ENCODE measurements at regions not wholly inside any gene's neighbourhood (a gene's known extent, or its start where the extent isn't known, plus 50 kb on each side); places are given as distances from the start of the nearest gene placed in this dataset.

GRCh38 chr3:193114431-193115340 lies 126.3 kb upstream of the PLAAT1 start:
- Histone ChIP-seq H3K9me3 (ENCODE audit: low read length) (no peaks in the 10 kb centered on the region), H3K36me3 (ENCODE audit: insufficient read depth, low read length) (no peaks in the 10 kb centered on the region), H3K27ac (ENCODE audit: low read depth, low read length) (no peak overlapping the region), H3K4me3 (ENCODE audit: low read length) (no peak overlapping the region), H3K27me3 (ENCODE audit: insufficient read depth, low read length, poor library complexity, severe bottlenecking) (no peaks in the 10 kb centered on the region), H3K4me1 (ENCODE audit: insufficient read depth, low read length) (no peaks in the 10 kb centered on the region)
- Mint-ChIP-seq H3K36me3 (no peaks in the 10 kb centered on the region), H3K27me3 (peaks cover 0 to 1% of the 10 kb centered on the region in 2 donors), H3K27ac (no peak overlapping the region), H3K4me1 (no peaks in the 10 kb centered on the region), H3K4me3 (no peak overlapping the region), H3K9me3 (peaks cover 0 to 4% (median 0%) of the 10 kb centered on the region in 5 donors)
- CTCF ChIA-PET = no interaction called here
- POLR2A ChIA-PET = no interaction called here
- DNase-seq = no peak

DNA sequence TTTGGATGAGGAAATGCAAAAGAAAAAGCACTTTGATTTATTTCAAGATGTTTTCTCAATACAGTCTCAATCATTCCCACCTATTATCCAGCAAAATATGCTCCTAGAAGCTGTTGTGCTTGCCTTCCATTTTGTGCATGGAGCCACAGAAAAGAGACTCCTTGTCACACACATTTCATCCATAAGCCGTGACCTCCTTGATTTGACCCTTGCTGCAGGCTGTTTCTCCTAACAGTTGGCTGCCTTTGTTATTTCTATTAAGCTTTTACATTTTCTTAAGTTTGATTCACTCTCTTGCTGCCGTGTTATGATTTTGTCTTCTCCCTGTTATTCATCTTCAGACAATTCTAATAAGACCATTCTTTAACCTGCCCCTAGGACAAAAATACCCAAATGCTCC lies 124.2 kb upstream of the PLAAT1 start:
- Mint-ChIP-seq H3K9me3 (peaks cover 0 to 5% (median 0%) of the 10 kb centered on the region in 5 donors), H3K4me3 (no peak overlapping the region), H3K4me1 (no peaks in the 10 kb centered on the region), H3K36me3 (no peaks in the 10 kb centered on the region), H3K27ac (no peak overlapping the region), H3K27me3 (no peaks in the 10 kb centered on the region)
- POLR2A ChIA-PET = no interaction called here
- Histone ChIP-seq H3K36me3 (ENCODE audit: insufficient read depth, low read length) (no peaks in the 10 kb centered on the region), H3K4me1 (ENCODE audit: insufficient read depth, low read length) (no peaks in the 10 kb centered on the region), H3K27me3 (ENCODE audit: insufficient read depth, low read length, poor library complexity, severe bottlenecking) (no peaks in the 10 kb centered on the region), H3K4me3 (ENCODE audit: low read length) (no peak overlapping the region), H3K9me3 (ENCODE audit: low read length) (no peaks in the 10 kb centered on the region), H3K27ac (ENCODE audit: low read depth, low read length) (no peak overlapping the region)
- CTCF ChIA-PET = no interaction called here
- DNase-seq = no peak

DNA sequence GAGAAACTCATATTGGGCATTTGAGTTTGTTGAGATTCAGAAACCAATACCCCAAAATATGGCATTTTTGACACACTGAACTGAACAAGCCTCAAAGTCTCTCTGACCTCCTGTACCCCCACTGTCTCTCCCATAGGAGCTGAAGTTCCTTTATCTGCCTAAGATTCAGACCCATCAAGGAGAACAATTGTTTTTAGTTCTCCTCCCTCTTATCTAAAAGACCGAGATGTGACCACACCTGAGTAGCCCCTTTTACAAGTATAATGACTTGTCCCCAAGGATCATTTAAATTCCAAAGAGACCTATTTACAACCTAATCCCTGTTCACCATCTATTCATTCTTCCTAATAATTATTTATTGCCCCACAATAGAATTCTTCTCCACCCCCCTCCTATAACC lies 122.1 kb upstream of the PLAAT1 start:
- H3K27me3 ChIP-seq (ENCODE audit: insufficient read depth, low read length, poor library complexity, severe bottlenecking) = no peaks in the 10 kb centered on the region
- Mint-ChIP-seq H3K27ac (no peak overlapping the region), H3K27me3 (no peaks in the 10 kb centered on the region), H3K4me3 (no peak overlapping the region), H3K4me1 (no peaks in the 10 kb centered on the region), H3K36me3 (no peaks in the 10 kb centered on the region), H3K9me3 (peaks cover 0 to 5% (median 0%) of the 10 kb centered on the region in 5 donors)
- no peak for DNase-seq
- H3K4me1 ChIP-seq (ENCODE audit: insufficient read depth, low read length) = no peaks in the 10 kb centered on the region
- no peaks in the 10 kb centered on the region for H3K9me3 ChIP-seq (ENCODE audit: low read length)
- H3K27ac ChIP-seq (ENCODE audit: low read depth, low read length) = no peak overlapping the region
- ChIA-PET POLR2A (no interaction called here), CTCF (no interaction called here)
- no peak overlapping the region for H3K4me3 ChIP-seq (ENCODE audit: low read length)
- no peaks in the 10 kb centered on the region for H3K36me3 ChIP-seq (ENCODE audit: insufficient read depth, low read length)

GRCh38 chr3:193119926-193120325 lies 121.1 kb upstream of the PLAAT1 start:
- Mint-ChIP-seq H3K27me3 (no peaks in the 10 kb centered on the region), H3K4me1 (no peaks in the 10 kb centered on the region), H3K36me3 (no peaks in the 10 kb centered on the region), H3K9me3 (peaks cover 0 to 4% (median 0%) of the 10 kb centered on the region in 5 donors), H3K4me3 (no peak overlapping the region), H3K27ac (no peak overlapping the region)
- Histone ChIP-seq H3K36me3 (ENCODE audit: insufficient read depth, low read length) (no peaks in the 10 kb centered on the region), H3K9me3 (ENCODE audit: low read length) (no peaks in the 10 kb centered on the region), H3K4me1 (ENCODE audit: insufficient read depth, low read length) (no peaks in the 10 kb centered on the region), H3K27me3 (ENCODE audit: insufficient read depth, low read length, poor library complexity, severe bottlenecking) (no peaks in the 10 kb centered on the region), H3K27ac (ENCODE audit: low read depth, low read length) (no peak overlapping the region), H3K4me3 (ENCODE audit: low read length) (no peak overlapping the region)
- ChIA-PET CTCF (no interaction called here), POLR2A (no interaction called here)
- DNase-seq = no peak

- no peaks in the 10 kb centered on the region for H3K27me3 Mint-ChIP-seq
- no peak overlapping the region for H3K4me3 ChIP-seq (ENCODE audit: low read length)
- H3K4me1 ChIP-seq (ENCODE audit: insufficient read depth, low read length) = no peaks in the 10 kb centered on the region
- H3K4me1 Mint-ChIP-seq = no peaks in the 10 kb centered on the region
- no peak overlapping the region for H3K27ac ChIP-seq (ENCODE audit: low read depth, low read length)
- DNase-seq = no peak
- H3K27ac Mint-ChIP-seq = no peak overlapping the region
- no peaks in the 10 kb centered on the region for H3K36me3 Mint-ChIP-seq
- CTCF ChIA-PET = no interaction called here
- H3K36me3 ChIP-seq (ENCODE audit: insufficient read depth, low read length) = no peaks in the 10 kb centered on the region
- peaks cover 0 to 3% (median 0%) of the 10 kb centered on the region in 5 donors for H3K9me3 Mint-ChIP-seq
- no peak overlapping the region for H3K4me3 Mint-ChIP-seq
- POLR2A ChIA-PET = no interaction called here
- H3K9me3 ChIP-seq (ENCODE audit: low read length) = no peaks in the 10 kb centered on the region
- H3K27me3 ChIP-seq (ENCODE audit: insufficient read depth, low read length, poor library complexity, severe bottlenecking) = no peaks in the 10 kb centered on the region
Measured at GRCh38 chr3:193124861-193125260, 116.2 kb upstream of the PLAAT1 start.

DNA sequence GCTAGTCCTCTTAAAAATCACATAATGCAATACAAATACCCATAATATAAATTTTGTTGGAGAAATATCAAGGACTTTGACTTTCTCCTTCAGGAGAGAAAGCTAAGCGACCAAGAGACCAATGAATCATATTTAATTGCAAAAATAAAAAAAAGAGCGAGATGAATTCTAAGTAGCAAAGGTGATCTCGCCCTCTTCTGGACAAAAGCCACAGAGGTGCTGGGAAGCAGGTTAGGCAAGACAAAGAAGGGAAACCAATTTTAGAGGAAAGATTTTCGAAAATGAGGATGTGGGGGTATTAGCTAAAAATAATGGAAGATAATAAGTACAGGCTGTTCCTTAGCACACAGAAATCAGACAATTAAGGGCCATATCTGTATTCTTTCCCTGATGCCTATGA lies 111.4 kb upstream of the PLAAT1 start:
- POLR2A ChIA-PET = no interaction called here
- Histone ChIP-seq H3K27ac (ENCODE audit: low read depth, low read length) (no peak overlapping the region), H3K36me3 (ENCODE audit: insufficient read depth, low read length) (no peaks in the 10 kb centered on the region), H3K4me3 (ENCODE audit: low read length) (no peak overlapping the region), H3K4me1 (ENCODE audit: insufficient read depth, low read length) (no peaks in the 10 kb centered on the region), H3K27me3 (ENCODE audit: insufficient read depth, low read length, poor library complexity, severe bottlenecking) (no peaks in the 10 kb centered on the region), H3K9me3 (ENCODE audit: low read length) (no peaks in the 10 kb centered on the region)
- Mint-ChIP-seq H3K27me3 (no peaks in the 10 kb centered on the region), H3K4me1 (no peaks in the 10 kb centered on the region), H3K27ac (no peak overlapping the region), H3K9me3 (peaks cover 0 to 3% (median 0%) of the 10 kb centered on the region in 5 donors), H3K4me3 (no peak overlapping the region), H3K36me3 (no peaks in the 10 kb centered on the region)
- DNase-seq = no peak
- CTCF ChIA-PET = no interaction called here

DNA sequence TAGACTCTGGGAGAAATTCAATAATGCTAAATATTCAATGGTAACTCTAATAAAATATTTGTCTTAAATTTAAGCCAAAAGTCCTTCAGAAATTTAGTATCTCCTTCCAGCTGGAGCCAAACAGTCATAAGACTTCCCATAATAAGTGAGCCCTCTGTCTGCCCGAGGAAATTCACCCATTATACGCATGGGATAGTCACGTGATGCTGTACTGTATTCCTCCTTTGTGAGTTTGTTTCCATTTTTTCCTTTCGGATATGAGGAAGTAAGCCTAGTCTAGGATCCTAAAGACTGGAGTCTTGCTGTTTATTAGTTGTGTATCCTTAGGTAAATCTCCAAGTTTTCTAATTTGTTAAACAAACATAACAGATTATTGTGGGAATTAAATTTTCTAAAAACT lies 110.4 kb upstream of the PLAAT1 start:
- Histone ChIP-seq H3K36me3 (ENCODE audit: insufficient read depth, low read length) (no peaks in the 10 kb centered on the region), H3K27ac (ENCODE audit: low read depth, low read length) (no peak overlapping the region), H3K27me3 (ENCODE audit: insufficient read depth, low read length, poor library complexity, severe bottlenecking) (no peaks in the 10 kb centered on the region), H3K9me3 (ENCODE audit: low read length) (no peaks in the 10 kb centered on the region), H3K4me1 (ENCODE audit: insufficient read depth, low read length) (no peaks in the 10 kb centered on the region), H3K4me3 (ENCODE audit: low read length) (no peak overlapping the region)
- ChIA-PET CTCF (no interaction called here), POLR2A (no interaction called here)
- no peak overlapping the region for H3K27ac Mint-ChIP-seq
- no peaks in the 10 kb centered on the region for H3K4me1 Mint-ChIP-seq
- no peaks in the 10 kb centered on the region for H3K36me3 Mint-ChIP-seq
- peaks cover 0 to 6% (median 0%) of the 10 kb centered on the region in 5 donors for H3K9me3 Mint-ChIP-seq
- no peak for DNase-seq
- no peaks in the 10 kb centered on the region for H3K27me3 Mint-ChIP-seq
- no peak overlapping the region for H3K4me3 Mint-ChIP-seq

GRCh38 chr3:193132241-193132640 lies 108.8 kb upstream of the PLAAT1 start:
- ChIA-PET CTCF (no interaction called here), POLR2A (no interaction called here)
- no peaks in the 10 kb centered on the region for H3K27me3 Mint-ChIP-seq
- H3K4me1 Mint-ChIP-seq = no peaks in the 10 kb centered on the region
- no peak for DNase-seq
- no peak overlapping the region for H3K4me3 Mint-ChIP-seq
- H3K27ac ChIP-seq (ENCODE audit: low read depth, low read length) = no peak overlapping the region
- H3K9me3 Mint-ChIP-seq = peaks cover 0 to 6% (median 0%) of the 10 kb centered on the region in 5 donors
- no peaks in the 10 kb centered on the region for H3K36me3 Mint-ChIP-seq
- H3K27me3 ChIP-seq (ENCODE audit: insufficient read depth, low read length, poor library complexity, severe bottlenecking) = no peaks in the 10 kb centered on the region
- H3K36me3 ChIP-seq (ENCODE audit: insufficient read depth, low read length) = no peaks in the 10 kb centered on the region
- H3K27ac Mint-ChIP-seq = no peak overlapping the region
- H3K9me3 ChIP-seq (ENCODE audit: low read length) = no peaks in the 10 kb centered on the region
- H3K4me3 ChIP-seq (ENCODE audit: low read length) = no peak overlapping the region
- no peaks in the 10 kb centered on the region for H3K4me1 ChIP-seq (ENCODE audit: insufficient read depth, low read length)
